Coronary artery (tissue), 2 donors: ENCODE measurements at regions not wholly inside any gene's neighbourhood (a gene's known extent, or its start where the extent isn't known, plus 50 kb on each side); places are given as distances from the start of the nearest gene placed in this dataset.

Experiments
- DNase-seq: peaks from one replicate; pipeline ENCODE4 v3.0.0-alpha.2; 2017; ENCODE audit warnings: low spot score
- H3K27ac ChIP-seq, 2 donors: fragments of 200-600 bp; sonication (generic); one replicate each; pipeline ENCODE4 v1.5.1; 2016 to 2019
- H3K4me3 ChIP-seq: fragments of 200-600 bp; sonication (generic); 2 replicates; pipeline ENCODE4 v1.5.1; 2016; ENCODE audit warnings: mild to moderate bottlenecking, moderate library complexity
- CTCF ChIP-seq: fragments of 200-600 bp; sonication (generic); IDR thresholded peaks from one replicate; pipeline ENCODE4 v1.5.1; 2019; ENCODE audit warnings: antibody characterized with exemption

DNA sequence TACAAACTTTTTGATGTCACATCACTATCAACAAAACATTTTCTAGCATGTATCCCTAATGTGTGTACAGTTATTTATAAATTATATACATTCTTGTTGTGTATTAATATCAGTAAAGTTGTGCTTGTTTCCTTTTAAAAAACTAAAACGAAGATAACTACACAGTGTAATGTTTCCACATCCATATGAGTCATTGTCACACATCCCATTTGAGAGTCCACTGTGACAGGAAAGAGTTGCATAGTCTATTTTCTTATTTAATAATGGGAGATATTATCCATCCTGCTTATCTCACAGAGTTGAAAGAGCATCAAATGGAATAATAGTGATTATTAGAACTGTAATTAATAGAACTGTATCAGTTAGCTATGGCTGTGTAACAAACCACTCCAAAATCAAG is 434.0 kb upstream of the CLINT1 start:
- DNase-seq = no peak
- no peak for TF ChIP-seq CTCF
- no peak overlapping the region for H3K4me3 ChIP-seq
- H3K27ac ChIP-seq = no peak overlapping the region

- no peak for TF ChIP-seq CTCF
- no peak for DNase-seq
- no peak overlapping the region for H3K27ac ChIP-seq
- no peak overlapping the region for H3K4me3 ChIP-seq
Measured at GRCh38 chr5:158289967-158290366, 431.0 kb upstream of the CLINT1 start.

GRCh38 chr5:158288272-158288657 is 429.3 kb upstream of the CLINT1 start:
- DNase-seq = no peak
- no peak for TF ChIP-seq CTCF
- no peak overlapping the region for H3K4me3 ChIP-seq
- H3K27ac ChIP-seq = no peak overlapping the region

DNA sequence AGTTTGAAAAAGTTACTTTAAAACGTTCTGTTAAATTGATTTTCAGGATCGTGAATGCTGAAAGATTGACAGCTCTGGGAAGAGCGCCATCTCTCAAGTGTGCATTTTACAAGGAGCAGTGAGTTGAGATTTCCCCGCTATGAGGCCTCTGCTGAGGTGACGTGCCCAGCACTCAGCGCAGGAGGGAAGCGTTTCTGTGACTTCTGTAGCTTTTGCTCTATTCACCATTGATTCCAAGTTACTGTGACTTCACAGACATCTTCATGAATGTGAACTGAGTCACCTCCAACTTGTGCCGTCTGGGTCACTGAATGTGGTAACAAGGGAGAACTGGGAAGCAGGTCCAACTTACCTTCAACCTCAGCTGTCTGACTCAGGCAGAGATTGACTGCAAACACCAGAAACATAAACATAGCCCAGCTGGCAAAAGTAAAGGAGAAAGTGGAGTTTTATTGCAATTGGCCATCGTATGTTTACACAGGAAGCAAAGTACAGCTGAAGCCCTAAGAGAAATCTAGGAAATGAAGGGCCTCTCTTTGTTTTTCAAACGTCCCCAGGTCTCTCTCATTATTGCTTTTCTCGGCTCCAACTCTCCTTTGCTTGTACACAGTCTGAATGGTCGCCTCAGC is 428.8 kb upstream of the CLINT1 start:
- no peak for DNase-seq
- Histone ChIP-seq H3K4me3 (no peak overlapping the region), H3K27ac (no peak overlapping the region)
- TF ChIP-seq CTCF = no peak

DNA sequence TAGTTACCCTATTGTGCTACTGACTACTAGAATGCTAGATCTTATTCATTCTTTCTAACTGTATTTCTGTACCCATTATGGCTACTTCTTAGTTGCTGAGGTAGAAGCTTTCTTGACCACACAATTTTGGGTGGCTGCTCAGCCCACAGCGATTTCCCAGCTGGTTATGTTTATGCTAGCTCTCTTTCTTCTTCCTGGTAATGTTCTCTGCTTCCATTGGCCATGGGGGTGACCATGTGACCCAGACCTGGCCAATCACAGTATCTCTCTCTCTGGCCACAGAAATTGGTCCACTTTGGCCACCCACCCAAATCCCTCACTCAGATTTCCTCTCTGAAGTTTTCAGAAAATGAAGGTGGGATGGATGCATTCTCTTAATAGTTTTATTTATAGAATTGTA is 427.9 kb upstream of the CLINT1 start:
- no peak overlapping the region for H3K27ac ChIP-seq
- DNase-seq = no peak
- H3K4me3 ChIP-seq = no peak overlapping the region
- TF ChIP-seq CTCF = no peak

GRCh38 chr5:158285698-158286097 is 426.8 kb upstream of the CLINT1 start:
- H3K4me3 ChIP-seq = no peak overlapping the region
- DNase-seq = no peak
- no peak overlapping the region for H3K27ac ChIP-seq
- no peak for TF ChIP-seq CTCF

- no peak for TF ChIP-seq CTCF
- Histone ChIP-seq H3K4me3 (no peak overlapping the region), H3K27ac (no peak overlapping the region)
- DNase-seq = no peak
Measured at GRCh38 chr5:158284242-158284641, 425.3 kb upstream of the CLINT1 start.
